ENCODE measurements at regions not wholly inside any gene's neighbourhood (a gene's known extent, or its start where the extent isn't known, plus 50 kb on each side); places are given as distances from the start of the nearest gene placed in this dataset.

DNA sequence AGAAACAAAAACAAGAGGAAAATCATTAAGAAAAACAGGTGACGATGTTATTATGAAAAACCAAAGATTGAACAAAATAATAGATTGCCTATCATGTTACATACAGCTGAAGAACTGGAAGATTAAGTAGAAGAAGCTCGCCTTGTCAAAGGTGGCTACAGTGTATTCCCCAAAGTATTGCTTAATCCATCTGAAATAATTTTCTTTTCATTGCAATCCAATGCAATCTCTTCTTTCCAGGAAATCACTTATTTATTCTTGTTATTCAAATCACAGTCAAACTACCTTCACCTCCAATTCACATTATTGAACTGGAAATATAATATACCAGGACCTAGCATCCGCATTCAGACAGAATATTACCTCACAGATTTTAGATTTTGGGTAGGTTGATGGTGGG, 235.9 kb downstream of the AHR start:
- no peaks in the 10 kb centered on the region for H3K4me1 Mint-ChIP-seq (ENCODE audit: low read depth, unreplicated experiment)
- no peak overlapping the region for H3K27ac Mint-ChIP-seq (ENCODE audit: unreplicated experiment)
- no peak overlapping the region for H3K4me3 Mint-ChIP-seq (ENCODE audit: unreplicated experiment)
- no peaks in the 10 kb centered on the region for H3K9me3 Mint-ChIP-seq (ENCODE audit: unreplicated experiment)
- no peaks in the 10 kb centered on the region for H3K36me3 Mint-ChIP-seq (ENCODE audit: unreplicated experiment)
- no peak for DNase-seq
- H3K27me3 Mint-ChIP-seq (ENCODE audit: unreplicated experiment): no peaks in the 10 kb centered on the region
- TF ChIP-seq, protein P1, sequence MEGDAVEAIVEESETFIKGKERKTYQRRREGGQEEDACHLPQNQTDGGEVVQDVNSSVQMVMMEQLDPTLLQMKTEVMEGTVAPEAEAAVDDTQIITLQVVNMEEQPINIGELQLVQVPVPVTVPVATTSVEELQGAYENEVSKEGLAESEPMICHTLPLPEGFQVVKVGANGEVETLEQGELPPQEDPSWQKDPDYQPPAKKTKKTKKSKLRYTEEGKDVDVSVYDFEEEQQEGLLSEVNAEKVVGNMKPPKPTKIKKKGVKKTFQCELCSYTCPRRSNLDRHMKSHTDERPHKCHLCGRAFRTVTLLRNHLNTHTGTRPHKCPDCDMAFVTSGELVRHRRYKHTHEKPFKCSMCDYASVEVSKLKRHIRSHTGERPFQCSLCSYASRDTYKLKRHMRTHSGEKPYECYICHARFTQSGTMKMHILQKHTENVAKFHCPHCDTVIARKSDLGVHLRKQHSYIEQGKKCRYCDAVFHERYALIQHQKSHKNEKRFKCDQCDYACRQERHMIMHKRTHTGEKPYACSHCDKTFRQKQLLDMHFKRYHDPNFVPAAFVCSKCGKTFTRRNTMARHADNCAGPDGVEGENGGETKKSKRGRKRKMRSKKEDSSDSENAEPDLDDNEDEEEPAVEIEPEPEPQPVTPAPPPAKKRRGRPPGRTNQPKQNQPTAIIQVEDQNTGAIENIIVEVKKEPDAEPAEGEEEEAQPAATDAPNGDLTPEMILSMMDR (IDR thresholded peaks at IDR 0.05; ENCODE audit: partially characterized antibody, unreplicated experiment): no peak

DNA sequence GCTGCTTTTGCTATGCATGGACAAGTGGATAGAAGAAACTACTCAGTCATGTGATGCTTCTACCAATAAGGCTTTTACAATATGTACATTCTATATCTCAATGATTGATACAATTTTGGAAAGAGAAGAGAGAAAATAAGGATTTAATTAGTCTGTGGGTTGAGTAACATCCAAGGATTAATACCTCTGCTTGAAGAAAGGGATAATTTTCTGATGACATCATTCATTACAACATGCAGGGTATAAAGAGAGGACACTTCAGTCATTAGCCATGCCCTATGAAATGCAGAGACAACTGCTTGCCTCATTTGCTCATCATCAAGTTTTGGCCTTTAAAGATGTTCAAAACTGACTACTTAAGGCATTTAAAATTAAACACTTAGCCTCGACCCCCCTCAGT, 237.3 kb downstream of the AHR start:
- H3K4me1 Mint-ChIP-seq (ENCODE audit: low read depth, unreplicated experiment): no peaks in the 10 kb centered on the region
- H3K27ac Mint-ChIP-seq (ENCODE audit: unreplicated experiment): no peak overlapping the region
- no peak for DNase-seq
- H3K9me3 Mint-ChIP-seq (ENCODE audit: unreplicated experiment): no peaks in the 10 kb centered on the region
- no peak overlapping the region for H3K4me3 Mint-ChIP-seq (ENCODE audit: unreplicated experiment)
- TF ChIP-seq, protein P1 (IDR thresholded peaks at IDR 0.05; ENCODE audit: partially characterized antibody, unreplicated experiment): no peak
- no peaks in the 10 kb centered on the region for H3K27me3 Mint-ChIP-seq (ENCODE audit: unreplicated experiment)
- H3K36me3 Mint-ChIP-seq (ENCODE audit: unreplicated experiment): no peaks in the 10 kb centered on the region

DNA sequence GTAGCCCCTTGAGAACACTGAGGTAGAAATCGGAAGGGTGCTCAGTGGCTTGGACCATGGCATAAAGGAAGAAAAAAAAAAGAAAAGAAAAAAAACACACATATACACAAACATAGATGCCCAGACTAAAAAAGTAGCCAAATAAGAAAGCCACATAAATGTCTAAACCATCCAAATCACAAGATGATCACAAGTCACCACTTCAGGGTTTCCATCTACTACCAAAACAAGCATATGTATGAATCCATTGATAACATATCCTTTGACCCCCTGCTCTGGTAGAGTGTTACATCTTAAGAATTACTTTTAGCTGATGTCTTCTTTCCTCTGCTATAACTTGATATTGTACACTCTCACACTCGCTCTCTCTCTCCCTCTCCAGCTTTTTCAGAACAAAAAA, 245.9 kb downstream of the AHR start:
- TF ChIP-seq, protein P1 (IDR thresholded peaks at IDR 0.05; ENCODE audit: partially characterized antibody, unreplicated experiment): no peak
- Mint-ChIP-seq H3K36me3 (ENCODE audit: unreplicated experiment) (no peaks in the 10 kb centered on the region), H3K9me3 (ENCODE audit: unreplicated experiment) (no peaks in the 10 kb centered on the region), H3K4me1 (ENCODE audit: low read depth, unreplicated experiment) (no peaks in the 10 kb centered on the region), H3K4me3 (ENCODE audit: unreplicated experiment) (no peak overlapping the region), H3K27me3 (ENCODE audit: unreplicated experiment) (no peaks in the 10 kb centered on the region), H3K27ac (ENCODE audit: unreplicated experiment) (no peak overlapping the region)
- no peak for DNase-seq

DNA sequence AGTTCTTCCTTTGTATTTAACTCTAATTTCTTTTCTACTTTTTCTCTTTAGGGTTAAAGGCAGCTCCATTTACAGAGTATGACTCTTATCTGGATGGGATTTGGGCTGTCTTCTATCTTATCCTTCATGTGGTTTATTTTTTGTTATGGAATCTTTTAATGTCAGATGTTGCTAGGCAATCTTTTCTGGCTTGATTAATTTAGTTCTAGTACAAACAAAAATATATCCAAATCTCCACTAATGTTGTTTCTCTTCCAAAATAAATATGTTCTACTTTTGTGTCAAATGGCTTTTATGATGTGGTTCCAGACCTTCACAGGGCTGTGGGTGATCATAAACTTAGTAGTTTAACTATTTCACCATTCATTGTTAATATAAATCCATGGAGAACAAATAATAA, 246.9 kb downstream of the AHR start:
- H3K4me1 Mint-ChIP-seq (ENCODE audit: low read depth, unreplicated experiment): no peaks in the 10 kb centered on the region
- no peak for DNase-seq
- H3K27ac Mint-ChIP-seq (ENCODE audit: unreplicated experiment): no peak overlapping the region
- no peak overlapping the region for H3K4me3 Mint-ChIP-seq (ENCODE audit: unreplicated experiment)
- no peaks in the 10 kb centered on the region for H3K27me3 Mint-ChIP-seq (ENCODE audit: unreplicated experiment)
- TF ChIP-seq, protein P1 (IDR thresholded peaks at IDR 0.05; ENCODE audit: partially characterized antibody, unreplicated experiment): no peak
- H3K36me3 Mint-ChIP-seq (ENCODE audit: unreplicated experiment): no peaks in the 10 kb centered on the region
- no peaks in the 10 kb centered on the region for H3K9me3 Mint-ChIP-seq (ENCODE audit: unreplicated experiment)

DNA sequence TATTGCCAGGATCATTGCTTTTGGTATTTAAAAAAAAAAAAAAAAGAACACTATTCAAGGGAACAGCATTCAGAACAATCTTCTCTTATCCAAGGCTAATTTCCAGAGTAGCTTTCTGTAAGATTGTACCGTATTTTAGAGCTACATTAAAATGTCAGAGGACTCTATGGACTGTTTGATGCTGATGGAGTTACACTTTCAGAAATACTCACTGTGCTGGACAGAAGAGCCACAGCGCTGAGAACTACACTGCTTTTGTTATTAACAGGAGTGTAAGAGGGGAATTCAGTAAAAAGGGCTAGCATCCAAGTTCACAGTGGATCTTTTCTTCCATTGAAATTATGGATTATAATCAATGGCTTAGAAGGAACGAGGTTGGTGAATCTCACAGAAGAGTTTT, 247.7 kb downstream of the AHR start:
- no peaks in the 10 kb centered on the region for H3K36me3 Mint-ChIP-seq (ENCODE audit: unreplicated experiment)
- H3K27me3 Mint-ChIP-seq (ENCODE audit: unreplicated experiment): no peaks in the 10 kb centered on the region
- no peak overlapping the region for H3K4me3 Mint-ChIP-seq (ENCODE audit: unreplicated experiment)
- H3K27ac Mint-ChIP-seq (ENCODE audit: unreplicated experiment): no peak overlapping the region
- TF ChIP-seq, protein P1 (IDR thresholded peaks at IDR 0.05; ENCODE audit: partially characterized antibody, unreplicated experiment): no peak
- H3K4me1 Mint-ChIP-seq (ENCODE audit: low read depth, unreplicated experiment): no peaks in the 10 kb centered on the region
- no peak for DNase-seq
- H3K9me3 Mint-ChIP-seq (ENCODE audit: unreplicated experiment): no peaks in the 10 kb centered on the region

Data from glutamatergic neuron (in vitro differentiated cells).